ENCODE measurements at regions not wholly inside any gene's neighbourhood (a gene's known extent, or its start where the extent isn't known, plus 50 kb on each side); places are given as distances from the start of the nearest gene placed in this dataset.

DNA sequence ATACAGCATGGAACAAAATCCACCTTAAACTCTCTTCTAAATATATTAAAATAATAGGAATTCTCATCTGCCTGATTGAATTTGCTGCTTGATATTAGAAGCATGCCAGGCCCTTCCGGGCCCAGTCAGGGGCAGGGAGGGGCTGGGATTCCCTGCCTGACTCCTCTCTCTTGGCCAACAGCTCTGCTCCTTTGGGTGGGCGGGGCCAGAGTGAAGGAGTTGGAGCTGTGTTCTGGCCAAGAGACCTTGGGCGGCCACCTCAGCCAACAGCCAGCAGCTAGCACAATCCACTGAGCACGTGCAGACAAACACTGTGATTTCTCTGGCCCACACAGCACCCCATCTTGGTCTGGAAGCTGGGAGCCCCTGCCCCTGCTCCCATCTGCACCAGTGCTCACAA is 140.3 kb downstream of the PJA1 start:
- CTCF ChIA-PET, result no interaction called here
- DNase-seq (ENCODE audit: low read depth, low spot score), result no peak
- no peaks in the 10 kb centered on the region for H3K4me1 ChIP-seq (ENCODE audit: control insufficient read depth, insufficient read depth, low read length)
- no peak for TF ChIP-seq POLR2AphosphoS5 (IDR thresholded peaks at IDR 0.05; ENCODE audit: low read depth, low read length)
- TF ChIP-seq, protein P1, sequence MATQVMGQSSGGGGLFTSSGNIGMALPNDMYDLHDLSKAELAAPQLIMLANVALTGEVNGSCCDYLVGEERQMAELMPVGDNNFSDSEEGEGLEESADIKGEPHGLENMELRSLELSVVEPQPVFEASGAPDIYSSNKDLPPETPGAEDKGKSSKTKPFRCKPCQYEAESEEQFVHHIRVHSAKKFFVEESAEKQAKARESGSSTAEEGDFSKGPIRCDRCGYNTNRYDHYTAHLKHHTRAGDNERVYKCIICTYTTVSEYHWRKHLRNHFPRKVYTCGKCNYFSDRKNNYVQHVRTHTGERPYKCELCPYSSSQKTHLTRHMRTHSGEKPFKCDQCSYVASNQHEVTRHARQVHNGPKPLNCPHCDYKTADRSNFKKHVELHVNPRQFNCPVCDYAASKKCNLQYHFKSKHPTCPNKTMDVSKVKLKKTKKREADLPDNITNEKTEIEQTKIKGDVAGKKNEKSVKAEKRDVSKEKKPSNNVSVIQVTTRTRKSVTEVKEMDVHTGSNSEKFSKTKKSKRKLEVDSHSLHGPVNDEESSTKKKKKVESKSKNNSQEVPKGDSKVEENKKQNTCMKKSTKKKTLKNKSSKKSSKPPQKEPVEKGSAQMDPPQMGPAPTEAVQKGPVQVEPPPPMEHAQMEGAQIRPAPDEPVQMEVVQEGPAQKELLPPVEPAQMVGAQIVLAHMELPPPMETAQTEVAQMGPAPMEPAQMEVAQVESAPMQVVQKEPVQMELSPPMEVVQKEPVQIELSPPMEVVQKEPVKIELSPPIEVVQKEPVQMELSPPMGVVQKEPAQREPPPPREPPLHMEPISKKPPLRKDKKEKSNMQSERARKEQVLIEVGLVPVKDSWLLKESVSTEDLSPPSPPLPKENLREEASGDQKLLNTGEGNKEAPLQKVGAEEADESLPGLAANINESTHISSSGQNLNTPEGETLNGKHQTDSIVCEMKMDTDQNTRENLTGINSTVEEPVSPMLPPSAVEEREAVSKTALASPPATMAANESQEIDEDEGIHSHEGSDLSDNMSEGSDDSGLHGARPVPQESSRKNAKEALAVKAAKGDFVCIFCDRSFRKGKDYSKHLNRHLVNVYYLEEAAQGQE (IDR thresholded peaks at IDR 0.05; ENCODE audit: insufficient read depth in 1 of 2, low read depth in 2 of 2, low read length in 1 of 2), result no peak
- no peak for TF ChIP-seq TCF7L2 (IDR thresholded peaks at IDR 0.05; ENCODE audit: low read depth, low read length)
- TF ChIP-seq, protein P2, sequence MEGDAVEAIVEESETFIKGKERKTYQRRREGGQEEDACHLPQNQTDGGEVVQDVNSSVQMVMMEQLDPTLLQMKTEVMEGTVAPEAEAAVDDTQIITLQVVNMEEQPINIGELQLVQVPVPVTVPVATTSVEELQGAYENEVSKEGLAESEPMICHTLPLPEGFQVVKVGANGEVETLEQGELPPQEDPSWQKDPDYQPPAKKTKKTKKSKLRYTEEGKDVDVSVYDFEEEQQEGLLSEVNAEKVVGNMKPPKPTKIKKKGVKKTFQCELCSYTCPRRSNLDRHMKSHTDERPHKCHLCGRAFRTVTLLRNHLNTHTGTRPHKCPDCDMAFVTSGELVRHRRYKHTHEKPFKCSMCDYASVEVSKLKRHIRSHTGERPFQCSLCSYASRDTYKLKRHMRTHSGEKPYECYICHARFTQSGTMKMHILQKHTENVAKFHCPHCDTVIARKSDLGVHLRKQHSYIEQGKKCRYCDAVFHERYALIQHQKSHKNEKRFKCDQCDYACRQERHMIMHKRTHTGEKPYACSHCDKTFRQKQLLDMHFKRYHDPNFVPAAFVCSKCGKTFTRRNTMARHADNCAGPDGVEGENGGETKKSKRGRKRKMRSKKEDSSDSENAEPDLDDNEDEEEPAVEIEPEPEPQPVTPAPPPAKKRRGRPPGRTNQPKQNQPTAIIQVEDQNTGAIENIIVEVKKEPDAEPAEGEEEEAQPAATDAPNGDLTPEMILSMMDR (IDR thresholded peaks at IDR 0.05), result no peak
- TF ChIP-seq SIN3A (IDR thresholded peaks at IDR 0.05; ENCODE audit: borderline replicate concordance, insufficient read depth, low read depth, low read length), result no peak
- H3K9me3 ChIP-seq (ENCODE audit: control insufficient read depth, insufficient read depth, low read depth, low read length), result no peaks in the 10 kb centered on the region
- intact Hi-C loops (cut with micrococcal nuclease; ENCODE audit: unreplicated experiment) (no loop called here), in situ Hi-C loops (cut with HindIII; ENCODE audit: low pct_unique_long_range_greater_than_20kb, low sequenced_read_pairs) (no loop called here)
- no peaks in the 10 kb centered on the region for H3K27me3 ChIP-seq (ENCODE audit: control insufficient read depth, insufficient read depth, low read length)
- H3K4me3 ChIP-seq (ENCODE audit: low read depth in 2 of 2, low read length in 2 of 2), result no peak overlapping the region
- no TSS peak for BruUV-seq (replicated peaks)
- H3K27ac ChIP-seq (ENCODE audit: low read length), result no peak overlapping the region
- no peak for ATAC-seq
- H3K36me3 ChIP-seq (ENCODE audit: control insufficient read depth, insufficient read depth, low read length), result no peaks in the 10 kb centered on the region
- POLR2A ChIA-PET, result no interaction called here

DNA sequence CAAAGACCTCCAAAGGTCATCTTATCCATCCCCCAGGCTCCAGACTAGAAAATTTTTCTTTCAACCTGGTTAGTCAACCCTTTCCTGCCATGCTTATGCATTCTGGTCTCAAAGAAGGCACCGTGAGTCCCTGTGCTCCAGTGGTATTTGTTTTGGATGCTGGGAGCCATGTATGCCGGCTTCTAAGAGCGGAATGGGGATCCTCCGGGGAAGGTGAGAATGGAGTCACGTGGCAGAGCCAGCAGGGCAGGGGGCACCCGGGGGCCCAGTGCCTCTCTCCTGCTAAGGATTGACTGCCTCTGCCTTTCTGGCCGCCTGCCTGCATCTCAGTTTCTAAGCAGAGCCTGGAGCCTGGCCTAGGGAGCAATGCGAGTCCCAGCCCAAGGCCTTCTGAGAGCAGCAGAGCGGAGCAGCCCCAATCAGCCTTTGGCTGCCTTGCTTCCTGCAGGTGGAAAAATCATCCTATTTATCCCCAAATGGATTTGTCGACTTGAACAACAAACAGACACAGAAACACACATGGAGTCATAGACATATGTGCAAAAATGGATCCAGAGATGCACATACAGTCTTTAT is 141.0 kb downstream of the PJA1 start:
- Histone ChIP-seq H3K9me3 (ENCODE audit: control insufficient read depth, insufficient read depth, low read depth, low read length) (no peaks in the 10 kb centered on the region), H3K4me1 (ENCODE audit: control insufficient read depth, insufficient read depth, low read length) (no peaks in the 10 kb centered on the region), H3K36me3 (ENCODE audit: control insufficient read depth, insufficient read depth, low read length) (no peaks in the 10 kb centered on the region), H3K27me3 (ENCODE audit: control insufficient read depth, insufficient read depth, low read length) (no peaks in the 10 kb centered on the region), H3K4me3 (ENCODE audit: low read depth in 2 of 2, low read length in 2 of 2) (no peak overlapping the region), H3K27ac (ENCODE audit: low read length) (no peak overlapping the region)
- ChIA-PET POLR2A (no interaction called here), CTCF (no interaction called here)
- intact Hi-C loops (cut with micrococcal nuclease; ENCODE audit: unreplicated experiment) (no loop called here), in situ Hi-C loops (cut with HindIII; ENCODE audit: low pct_unique_long_range_greater_than_20kb, low sequenced_read_pairs) (no loop called here)
- no peak for DNase-seq (ENCODE audit: low read depth, low spot score)
- TF ChIP-seq, protein P1 (IDR thresholded peaks at IDR 0.05; ENCODE audit: insufficient read depth in 1 of 2, low read depth in 2 of 2, low read length in 1 of 2), result no peak
- TF ChIP-seq POLR2AphosphoS5 (IDR thresholded peaks at IDR 0.05; ENCODE audit: low read depth, low read length), result no peak
- TF ChIP-seq SIN3A (IDR thresholded peaks at IDR 0.05; ENCODE audit: borderline replicate concordance, insufficient read depth, low read depth, low read length), result no peak
- no peak for TF ChIP-seq TCF7L2 (IDR thresholded peaks at IDR 0.05; ENCODE audit: low read depth, low read length)
- TF ChIP-seq, protein P2 (IDR thresholded peaks at IDR 0.05), result no peak
- no TSS peak for BruUV-seq (replicated peaks)
- ATAC-seq, result no peak
